Inferior parietal cortex (tissue), 1 donor: ENCODE measurements at regions not wholly inside any gene's neighbourhood (a gene's known extent, or its start where the extent isn't known, plus 50 kb on each side); places are given as distances from the start of the nearest gene placed in this dataset.

ENCODE experiments used
- DNase-seq: peaks from one replicate; pipeline ENCODE4 v3.0.0-alpha.2; 2016; ENCODE audit errors: extremely low spot score

DNA sequence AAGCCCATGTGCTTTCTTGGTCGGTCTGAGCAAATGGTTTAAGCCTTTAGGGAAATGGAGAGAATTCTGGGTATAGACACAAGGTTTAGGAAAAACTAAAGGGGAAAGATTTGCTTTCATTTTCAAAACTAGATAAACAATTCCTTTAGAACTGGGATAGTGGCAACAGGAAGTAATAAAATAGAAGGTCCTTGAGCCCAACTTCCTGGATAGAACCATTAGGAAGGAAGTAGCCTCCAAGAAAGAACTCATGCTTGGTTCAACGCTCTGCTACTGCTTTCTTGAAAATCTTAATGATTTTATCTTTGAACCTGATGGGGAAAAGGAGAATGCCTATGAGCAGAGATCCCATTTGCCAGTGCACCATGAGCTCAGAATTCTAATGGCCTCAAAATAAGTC, 147.0 kb upstream of the THRB start:
- DNase-seq, result no peak

DNA sequence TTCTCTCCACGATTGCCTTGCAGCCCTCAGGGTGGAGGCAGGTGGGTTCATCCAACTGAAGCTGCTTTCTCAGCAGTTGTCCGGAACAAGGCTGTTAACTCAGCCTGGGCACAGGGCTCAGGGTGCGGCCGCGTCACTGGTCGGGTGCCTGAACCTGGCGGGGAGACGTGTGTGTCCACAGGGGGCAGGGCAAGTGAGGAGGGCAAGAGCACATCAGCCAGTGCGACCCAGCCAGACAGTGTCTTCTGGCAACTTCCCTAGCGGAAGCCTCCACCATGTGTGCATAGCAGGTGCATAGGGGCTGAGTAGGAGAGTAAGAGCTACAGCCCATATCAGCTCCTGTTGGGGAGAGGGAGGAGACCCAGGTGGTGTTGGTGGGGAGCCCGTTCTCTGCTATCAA, 150.4 kb upstream of the THRB start:
- no peak for DNase-seq

DNA sequence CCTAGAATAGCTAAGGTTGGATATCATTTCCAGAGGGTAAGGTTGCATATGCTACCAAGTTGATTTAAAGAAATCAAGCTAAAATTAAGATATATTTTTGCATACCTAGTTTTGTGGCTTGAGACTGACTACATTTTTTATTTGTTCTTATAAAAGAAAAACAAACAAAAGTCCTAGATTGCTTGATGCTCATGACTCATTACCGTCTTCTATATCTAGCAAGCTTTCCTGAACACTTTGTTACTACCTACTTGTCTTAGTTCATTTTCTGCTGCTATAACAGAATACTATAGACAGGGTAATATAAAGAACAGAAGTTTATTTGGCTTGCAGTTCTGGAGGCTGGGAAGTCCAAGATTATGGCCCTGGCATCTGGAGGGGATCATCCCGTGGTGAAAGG, 152.1 kb upstream of the THRB start:
- DNase-seq, result no peak

DNA sequence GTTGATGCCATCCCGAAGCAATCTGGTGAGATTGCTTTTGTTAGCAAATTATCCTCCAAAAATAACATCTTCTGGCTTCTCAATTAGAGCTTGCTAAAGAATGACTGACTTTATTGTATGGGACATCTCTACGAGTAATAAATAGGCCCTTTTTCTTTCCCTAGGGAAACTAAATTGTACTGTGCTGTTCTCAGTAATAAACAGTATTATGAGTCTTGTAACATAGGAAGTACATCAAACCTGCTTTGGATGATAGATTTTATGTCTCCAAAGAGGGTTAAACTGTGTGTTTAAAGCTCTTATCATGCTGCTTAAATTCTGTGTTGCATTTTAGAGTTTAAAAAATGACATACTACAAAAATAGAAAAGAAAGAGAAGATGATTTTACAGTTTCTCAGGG, 153.4 kb upstream of the THRB start:
- DNase-seq, result no peak

DNA sequence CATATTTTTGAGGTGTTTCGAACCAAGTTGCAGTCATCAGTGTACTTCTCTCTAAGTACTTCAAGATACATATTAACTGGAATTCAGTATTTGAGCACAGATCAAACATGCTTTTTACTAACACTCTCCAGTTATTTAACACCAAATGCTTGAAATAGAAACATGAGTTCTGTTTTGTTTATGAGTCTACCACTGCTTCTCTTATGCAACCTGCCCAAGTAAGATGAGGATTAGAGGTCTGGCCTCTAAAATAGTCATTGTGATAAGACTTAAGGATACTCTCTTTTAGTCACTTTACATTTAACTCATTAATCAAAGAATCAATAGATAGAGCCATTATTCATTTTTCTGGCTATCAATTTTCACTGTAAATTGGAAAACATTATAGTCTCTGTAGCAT, 156.2 kb upstream of the THRB start:
- DNase-seq, result no peak

DNA sequence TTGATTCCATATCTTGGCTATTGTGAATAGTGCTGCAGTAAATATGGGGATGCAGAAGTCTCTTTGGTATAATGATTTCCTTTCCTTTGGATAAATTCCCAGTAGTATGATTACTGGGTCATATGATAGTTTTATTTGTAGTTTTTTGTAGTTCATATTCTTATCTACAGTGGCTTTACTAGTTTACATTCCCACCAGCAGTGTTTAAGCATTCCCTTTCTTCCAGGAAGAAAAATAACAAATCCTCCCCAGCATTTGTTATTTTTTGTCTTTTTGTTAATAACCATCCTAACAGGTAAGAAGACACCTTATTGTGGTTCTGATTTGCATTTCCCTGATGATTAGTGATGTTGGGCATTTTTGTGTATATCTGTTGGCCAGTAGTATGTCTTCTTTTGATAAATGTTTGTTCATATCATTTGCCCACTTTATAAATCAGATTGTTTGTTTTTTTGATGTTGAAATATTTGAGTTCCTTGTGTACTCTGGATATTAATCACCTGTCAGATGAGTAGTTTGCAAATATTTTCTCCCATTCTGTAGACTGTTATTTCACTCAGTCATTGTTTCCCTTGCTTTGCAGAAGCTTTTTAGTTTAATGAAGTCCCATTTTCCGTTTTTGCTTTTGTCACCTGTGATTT, 163.3 kb upstream of the THRB start:
- no peak for DNase-seq

DNA sequence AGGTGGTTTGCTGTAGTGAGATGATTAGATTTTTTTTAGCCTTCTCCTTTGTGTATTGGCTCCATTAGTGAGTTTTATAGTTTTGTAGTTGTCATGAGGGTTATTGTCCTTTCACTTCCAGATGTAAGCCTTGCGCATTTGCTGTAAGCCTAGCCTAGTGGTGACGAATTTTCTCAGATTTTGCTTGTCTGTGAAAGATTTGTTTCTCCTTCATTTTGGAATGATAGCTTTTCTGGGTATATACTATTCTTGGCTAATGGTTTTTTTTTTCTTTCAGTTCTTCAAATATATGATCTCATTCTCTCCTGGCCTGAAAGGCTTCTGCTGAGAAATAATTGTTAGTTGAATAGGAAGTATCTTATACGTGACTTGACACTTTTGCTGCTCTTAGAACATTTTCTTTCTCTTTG, 166.5 kb upstream of the THRB start:
- no peak for DNase-seq

DNA sequence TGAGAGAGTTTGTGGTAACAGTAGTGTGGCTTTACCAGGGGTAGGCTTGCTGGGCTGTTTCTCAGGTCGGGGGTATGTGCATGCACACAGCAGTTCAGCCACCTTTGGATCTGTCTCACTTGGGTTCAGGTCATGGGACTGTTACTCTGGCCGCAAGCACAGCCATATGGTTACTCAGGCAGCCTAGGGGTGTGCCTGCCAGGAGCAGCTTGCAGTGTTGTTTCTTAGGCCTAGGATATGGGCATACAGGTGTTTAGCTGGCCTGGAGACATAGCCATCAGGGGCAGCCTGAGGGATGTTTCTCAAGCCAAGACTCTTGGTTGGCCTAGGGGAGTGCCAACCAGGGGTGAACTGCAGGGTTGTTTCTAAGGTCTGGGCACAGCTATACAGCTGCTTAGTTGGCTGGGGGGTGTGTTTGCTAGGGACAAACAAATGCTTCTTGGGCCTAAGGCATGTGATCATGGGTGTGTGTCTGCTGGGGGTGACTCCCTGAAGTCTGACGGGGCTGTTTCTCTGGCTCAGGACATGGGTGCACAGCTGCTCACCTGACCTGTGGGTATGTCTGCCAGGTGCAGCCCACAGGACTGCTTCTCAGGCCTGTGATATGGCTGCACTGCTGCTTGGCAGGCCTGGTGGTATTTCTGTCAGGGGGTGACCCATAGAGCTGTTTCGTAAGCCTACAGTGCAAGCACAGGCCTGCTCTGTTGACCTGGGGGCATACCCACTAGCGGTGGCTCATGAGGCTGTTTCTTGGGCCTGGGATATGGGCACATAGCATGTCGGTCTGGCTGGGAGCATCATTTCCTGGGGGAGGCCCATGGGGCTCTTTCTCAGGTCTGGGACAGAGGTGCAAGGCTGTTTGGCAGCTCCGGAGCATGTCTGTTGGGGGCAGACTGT, 168.0 kb upstream of the THRB start:
- no peak for DNase-seq

DNA sequence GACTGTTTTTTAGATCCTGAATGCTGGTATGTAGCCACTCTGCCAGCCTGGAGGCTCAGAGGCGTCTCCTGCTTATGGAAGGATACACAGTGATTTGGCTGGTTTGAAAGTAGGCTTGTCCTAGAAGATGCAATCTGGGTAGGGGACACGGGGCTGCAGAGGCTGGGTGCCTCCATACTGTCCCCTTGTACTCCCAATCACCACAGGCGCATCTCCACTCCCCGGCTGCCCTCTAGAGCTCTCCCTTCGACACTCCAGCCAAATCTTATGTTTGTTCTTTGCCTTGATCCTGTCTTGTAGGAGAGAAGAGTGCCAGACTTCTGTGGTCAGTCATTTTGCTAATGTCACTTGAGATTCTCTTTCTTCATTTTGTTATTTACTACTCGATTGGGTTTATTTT, 168.8 kb upstream of the THRB start:
- DNase-seq, result no peak

DNA sequence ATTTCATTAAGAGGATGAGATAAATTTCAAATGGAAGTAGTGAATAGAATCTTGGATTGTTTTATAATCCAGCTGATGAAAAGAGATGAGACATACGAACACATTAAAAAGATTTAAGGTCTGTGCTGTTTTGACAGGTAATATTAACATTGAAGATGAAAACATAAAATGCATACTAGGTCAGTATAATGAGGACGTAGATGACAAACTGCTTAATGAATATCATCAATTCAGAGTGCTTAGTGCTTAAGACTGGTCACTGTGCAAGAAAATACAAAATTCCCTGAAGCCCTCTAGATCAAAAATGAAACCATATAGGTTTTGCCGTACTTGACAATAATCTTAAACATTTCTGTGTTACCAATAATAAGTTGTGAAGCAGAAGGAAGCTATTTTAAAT, 173.4 kb upstream of the THRB start:
- no peak for DNase-seq

DNA sequence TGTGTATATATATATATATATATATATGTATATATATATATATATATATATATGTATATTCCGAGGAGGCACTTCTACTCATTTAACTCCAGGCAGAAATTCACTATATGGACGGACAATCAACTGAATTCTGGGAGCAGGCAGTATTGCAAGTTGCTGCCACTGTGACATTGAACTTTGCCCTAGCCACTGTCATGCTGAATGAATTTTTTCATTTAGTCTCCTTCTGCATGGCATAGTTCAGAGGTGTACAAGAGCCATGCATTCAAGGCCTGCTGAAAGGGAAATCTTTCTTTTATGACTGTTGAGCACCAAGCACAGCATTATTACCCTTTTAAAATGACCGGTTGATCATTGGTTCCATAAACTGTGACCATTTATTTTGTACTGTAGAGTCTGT, 176.2 kb upstream of the THRB start:
- DNase-seq, result no peak

DNA sequence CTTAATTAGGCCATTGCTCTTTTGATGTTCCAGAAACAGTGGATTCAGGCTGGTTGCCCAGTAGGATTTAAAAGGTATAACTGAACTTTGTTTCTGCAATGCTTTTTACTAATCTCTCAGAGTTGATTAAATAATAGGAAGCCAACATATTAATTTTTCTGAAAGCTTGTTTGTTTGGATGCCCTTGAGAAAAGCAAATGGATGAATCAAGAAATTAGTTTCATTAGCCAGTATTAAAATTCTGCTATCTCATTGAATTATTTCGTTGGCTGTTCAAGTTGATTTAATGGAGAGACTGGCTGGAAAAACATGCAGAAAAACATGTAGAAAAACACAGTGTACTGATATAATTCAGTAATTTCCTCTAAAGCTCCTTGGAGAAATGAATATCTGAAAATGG, 178.9 kb upstream of the THRB start:
- no peak for DNase-seq

DNA sequence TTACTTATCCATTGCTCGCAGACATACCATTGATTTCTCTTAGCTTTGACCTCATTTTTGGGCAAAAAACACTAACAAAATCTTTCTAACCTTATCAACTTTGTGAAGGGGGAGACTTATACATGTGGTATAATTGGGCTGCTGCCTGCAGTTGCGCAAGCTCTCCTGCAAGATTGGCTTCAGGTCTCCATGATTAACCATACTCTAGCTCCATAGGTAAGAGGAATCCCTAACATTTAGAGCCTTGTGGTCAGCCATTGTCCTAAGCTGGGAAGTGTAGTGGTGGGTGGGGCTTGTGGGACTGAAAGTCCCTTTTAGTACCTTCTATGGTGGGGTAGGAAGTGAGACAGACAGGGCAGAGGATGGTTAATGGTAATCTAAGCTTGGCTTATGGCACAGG, 179.6 kb upstream of the THRB start:
- no peak for DNase-seq

DNA sequence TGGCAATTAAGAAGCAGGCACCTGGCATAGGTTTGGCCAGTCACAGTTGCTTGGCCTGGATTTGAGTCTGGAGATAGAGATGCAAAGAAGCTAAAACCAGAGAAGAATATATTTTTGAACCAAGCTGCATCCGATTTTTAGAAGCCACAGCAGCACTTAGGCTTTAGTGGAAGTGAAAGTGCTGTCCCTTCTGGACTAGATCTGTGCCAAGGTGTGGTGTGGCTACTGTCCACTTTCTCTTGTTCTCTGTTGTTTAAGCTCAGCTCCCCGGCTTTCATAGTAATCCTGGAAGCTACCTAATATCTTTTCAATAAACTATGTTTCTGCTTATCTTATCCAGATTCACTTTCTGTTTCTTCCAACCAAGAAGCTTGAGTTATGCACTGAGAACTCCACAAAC, 183.4 kb upstream of the THRB start:
- DNase-seq, result no peak

DNA sequence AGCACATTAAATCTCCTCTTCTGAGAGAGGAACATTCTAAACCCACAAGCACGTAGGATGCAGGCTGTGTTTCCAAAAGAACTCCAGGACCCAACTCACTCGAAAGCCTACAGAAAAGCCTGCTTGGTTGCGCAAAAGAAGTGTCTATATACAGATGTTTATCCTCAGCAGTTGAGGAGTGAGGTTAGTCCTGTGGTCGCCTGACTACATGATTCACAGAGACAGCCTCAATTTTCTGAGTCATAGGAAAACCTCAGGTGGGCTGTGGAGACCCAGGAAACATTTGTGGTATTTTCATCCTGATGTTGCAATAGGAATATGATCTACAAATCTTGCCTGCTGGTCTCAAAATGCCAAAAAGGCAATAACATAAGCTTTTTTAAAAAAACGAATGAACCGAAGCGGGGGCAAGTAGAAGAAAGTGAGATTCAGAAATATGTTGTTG, 183.8 kb upstream of the THRB start:
- DNase-seq, result no peak

DNA sequence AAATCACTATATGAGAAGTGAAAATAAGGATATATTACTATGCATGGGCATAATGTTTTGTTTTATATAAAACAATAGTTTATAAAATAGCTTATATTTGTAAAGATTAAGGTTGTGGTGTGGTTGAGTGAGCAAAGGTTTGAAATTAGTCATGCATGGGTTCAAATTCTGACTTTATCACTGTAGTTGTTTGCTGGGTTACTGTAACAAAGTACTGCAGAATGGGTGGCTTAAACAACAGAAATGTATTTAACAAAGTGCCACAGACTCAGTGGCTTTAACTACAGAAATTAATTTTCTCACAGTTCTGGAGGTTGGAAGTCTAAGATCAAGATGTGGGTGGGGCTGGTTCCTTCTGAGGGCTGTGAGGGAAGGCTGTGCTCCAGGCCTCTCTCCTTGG, 184.8 kb upstream of the THRB start:
- DNase-seq, result no peak

DNA sequence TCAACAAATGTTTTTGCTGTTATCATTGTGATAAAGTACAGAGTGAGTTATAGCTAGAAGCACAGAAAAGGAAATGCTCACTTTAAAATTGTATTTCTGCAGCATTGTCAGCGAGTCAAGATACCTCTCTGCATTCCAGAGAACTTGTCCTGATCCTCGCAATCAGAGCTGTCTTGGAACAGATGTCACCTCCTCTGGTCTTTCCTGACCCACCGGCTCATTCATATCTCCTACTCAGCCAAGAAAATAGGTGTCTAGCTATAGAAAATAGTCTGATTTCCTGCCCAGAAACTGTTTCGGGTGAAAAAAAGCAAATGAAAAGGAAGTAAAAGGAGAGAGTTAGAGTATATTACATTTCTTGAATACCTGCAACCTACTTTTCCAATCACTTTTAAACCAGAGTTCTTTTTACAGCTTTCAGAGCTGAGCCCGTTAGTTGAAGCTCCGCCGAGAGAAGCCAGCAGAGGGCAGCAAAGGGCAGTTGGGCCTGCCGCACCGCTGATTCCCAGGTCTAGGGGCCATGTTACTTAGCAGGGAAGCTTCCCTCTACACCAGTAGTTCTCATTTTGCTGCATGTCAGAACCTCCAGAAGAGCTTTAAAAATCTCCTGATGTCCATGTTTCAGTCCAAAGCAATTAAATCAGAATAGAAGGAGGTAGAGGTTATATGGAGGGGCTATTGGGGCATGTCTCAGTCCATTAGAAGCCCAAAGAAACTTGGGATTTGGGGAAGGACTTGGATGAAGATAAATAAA, 185.7 kb upstream of the THRB start:
- peak; percentile 73 for DNase-seq

DNA sequence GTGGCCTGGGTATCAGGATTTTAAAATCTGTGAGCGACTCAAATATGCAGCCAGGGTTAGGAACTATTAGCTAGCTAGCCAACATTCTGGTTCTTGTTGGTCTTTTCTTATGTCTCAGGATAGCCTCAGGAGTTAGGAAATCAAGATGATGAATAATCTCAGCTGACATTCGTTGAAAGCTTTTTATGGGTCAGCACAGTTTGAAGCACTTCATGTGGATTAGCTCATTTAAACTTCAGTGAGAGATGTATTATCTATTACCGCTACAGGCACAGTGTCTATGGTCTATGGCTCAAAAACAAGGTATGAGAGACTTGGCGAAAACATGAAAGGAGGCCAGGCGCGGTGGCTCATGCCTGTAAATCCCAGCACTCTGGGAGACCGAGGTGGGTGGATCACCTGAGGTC, 187.5 kb upstream of the THRB start:
- no peak for DNase-seq

DNA sequence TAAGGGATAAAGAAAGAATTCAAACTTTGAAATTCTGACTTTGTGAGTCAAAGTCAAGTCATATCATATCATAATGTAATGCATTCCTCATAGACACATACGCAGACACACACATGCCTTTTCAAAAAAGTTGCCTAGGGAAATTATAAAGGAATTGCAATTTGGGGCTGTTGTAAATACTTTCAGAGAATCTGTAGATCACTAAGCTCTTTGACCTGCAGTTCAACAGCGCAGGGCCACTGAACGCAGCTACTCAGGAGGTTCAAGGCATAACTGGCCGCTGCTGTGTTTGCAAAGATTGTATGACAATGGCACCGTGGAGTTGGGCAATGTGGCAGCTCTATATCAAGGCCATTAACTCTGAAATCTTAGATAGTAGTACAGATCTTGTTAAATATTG, 188.4 kb upstream of the THRB start:
- DNase-seq, result no peak

DNA sequence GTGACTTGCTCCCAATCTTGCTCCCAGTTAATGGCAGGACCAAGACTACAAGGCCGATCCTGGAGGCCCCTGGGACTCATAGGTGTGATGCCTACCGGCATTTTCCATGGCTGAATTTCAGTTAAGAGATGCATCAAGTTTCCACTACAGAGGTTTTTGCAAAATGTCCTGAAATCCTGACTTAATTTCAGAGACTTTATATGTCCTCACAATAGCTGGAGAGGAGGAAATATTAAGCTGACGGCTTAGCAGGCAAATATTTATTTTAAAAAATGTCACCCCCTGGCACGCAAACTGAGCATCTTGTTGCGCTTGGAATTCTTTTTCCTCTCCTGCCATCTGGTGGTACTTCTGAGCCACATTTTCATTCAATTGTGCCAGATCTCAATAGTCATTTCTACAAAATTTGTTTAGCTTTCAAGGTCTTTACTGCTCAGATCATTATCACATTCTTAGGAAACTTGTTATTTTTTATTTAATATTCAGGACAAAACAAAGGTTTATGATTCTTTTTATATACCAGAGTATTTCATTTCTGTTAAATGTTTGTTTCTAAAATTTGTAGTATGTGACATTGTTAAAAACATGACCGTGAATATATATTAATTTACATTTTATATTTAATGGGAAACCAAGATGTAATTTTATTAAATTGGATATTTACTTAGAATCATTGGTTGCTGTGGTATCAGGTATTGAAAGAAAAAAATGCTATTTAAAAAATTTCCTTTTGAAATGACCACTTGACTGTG, 189.2 kb upstream of the THRB start:
- peak; percentile 76 for DNase-seq

DNA sequence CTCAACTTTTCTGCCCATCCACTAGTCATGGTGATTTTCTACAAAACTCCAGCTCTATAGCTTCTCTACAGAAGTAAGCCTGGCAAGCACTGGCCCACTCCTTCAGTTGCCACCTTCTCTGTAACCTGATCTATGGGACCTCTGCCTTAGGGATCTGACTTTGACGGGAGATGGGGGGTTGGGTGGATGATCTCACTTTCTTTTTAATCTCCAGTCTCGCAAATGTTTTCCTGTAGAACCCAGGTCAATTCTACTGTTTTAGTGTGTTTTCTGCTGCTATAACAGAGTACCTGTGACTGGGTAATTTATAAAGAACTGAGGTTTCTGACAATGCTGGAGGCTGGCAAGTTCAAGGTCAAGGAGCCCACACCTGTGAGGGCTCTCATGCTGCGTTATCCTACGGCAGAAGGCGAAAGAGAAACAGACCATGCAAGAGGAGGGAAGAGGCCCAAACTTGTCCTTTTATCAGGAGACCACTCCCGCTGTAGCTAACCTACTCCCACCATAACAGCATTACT, 189.9 kb upstream of the THRB start:
- DNase-seq, result no peak

DNA sequence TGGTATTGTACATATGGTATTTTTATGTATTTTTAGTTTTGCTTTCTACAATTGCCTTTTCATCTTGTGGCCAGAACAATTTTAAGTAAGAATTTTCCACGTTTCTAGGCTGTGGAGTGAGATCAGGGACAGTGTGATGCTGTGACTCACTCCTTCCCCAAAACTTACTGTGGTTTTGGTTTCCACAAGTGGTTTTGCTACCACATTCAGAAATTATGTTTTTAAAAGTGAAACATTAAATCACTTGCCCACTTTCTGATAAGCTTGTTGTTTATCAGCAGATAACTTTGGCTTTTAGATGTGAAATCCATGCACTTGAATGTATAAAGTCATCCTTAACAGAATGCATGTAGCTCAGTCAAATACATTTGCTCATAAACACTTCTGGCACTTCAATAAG, 192.2 kb upstream of the THRB start:
- DNase-seq, result no peak
